ENCODE measurements at regions not wholly inside any gene's neighbourhood (a gene's known extent, or its start where the extent isn't known, plus 50 kb on each side); places are given as distances from the start of the nearest gene placed in this dataset.
"Not testable (repeated sequence)": the region's sequence is repeated elsewhere in the genome, so short reads cannot be mapped to it uniquely, and the experiment has no call there.

DNA sequence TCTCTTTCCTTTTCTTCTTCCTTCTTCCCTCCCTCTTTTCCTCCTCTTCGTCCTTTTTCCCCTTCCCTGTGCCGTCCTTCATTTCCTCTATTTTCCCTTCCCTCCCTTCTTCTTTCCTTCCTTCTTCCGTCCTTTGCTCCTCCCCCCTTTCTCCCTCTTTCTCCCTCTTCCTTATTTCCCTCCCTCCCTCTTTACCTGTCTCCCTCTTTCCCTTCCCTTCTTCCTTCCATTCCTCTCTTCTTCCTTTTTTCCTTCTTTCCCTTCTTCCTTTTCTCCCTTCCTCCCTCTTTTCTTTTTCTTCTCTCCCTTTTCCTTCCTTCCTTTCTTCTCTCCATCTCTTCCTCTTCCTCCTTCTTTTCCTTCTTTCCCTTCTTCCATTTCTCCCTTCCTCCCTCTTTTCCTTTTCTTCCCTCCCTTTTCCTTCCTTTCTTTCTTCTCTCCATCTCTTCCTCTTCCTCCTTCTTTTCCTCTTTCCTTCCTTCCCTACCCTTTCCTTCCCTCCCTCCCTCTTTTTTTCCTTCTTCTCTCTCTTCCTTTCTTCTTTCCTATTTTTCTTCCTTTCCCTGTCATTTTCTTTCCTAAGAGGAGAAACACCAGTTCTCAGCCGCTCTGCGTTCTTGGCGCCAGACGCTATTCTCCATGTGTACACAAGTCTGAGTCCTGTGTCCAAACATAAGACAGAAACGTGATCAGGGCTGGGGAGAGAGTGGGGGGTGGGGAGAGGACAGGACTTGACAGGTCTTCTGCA is 597.1 kb downstream of the MID1IP1 start:
- no peak for DNase-seq

DNA sequence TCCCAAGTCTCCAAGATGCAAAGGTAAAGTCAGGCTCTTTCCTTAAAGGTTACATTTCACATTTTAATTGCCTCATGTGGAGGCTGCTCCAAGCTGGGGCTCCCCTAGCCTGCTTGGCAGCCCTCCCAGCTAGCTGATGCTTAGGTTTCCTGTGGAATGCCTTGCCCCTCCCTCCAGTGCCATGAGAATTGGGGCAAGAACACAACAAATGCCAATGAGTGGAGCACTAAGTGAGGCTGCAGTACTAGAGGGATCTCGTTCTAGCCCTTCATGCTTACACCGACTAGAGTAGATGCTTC is 597.7 kb downstream of the MID1IP1 start:
- peak in 7 of 51 donors; percentile 0 to 3 (median 1) for DNase-seq

DNA sequence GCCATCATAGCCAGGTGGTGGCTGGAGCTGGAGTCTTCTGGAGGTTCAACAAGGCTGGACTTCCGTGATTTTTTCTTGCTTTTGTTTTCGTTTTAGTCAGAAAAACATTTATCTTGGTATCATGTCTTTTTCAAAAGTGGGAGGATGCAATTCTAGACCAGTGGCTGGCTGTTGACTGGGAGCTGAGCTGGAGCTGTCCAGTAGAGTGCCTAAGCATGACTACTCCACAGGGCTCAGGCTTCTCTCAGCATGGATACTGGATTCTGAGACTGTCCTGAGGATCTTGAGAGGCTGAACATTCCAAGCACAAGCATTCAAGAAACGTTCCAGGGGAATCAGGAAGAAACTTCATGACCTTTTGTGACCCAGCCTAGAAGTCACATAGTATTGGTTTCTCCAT is 598.1 kb downstream of the MID1IP1 start:
- no peak for DNase-seq

DNA sequence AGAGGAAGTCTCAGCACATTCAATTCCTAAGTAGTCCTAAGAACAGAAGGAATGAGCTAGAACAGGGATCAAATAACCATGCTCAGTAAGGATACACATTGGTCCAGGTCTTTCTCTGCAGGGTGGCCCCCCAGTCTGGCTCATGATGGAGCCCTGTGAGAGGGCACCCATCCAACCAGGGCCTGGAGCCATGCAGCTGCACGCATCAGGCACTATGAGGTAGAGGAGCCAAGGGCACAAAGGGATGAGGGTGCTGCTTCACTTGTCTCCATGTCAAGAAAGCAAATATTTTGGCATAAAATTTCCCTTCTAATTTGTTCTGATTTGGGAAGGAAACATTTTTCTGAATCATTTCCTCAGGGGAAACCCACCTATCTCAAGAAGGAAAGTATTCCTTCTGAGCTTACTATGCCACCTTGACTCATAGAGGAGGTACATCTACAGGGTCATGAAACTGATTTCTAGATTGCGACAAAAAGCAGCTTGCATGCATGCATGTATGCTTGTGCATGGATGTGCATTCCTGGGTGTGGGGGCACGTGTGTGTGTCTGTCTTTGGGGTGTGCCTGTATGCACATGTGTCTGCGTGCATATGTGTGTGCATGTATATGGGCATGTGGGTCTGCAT is 600.3 kb downstream of the MID1IP1 start:
- no peak for DNase-seq

DNA sequence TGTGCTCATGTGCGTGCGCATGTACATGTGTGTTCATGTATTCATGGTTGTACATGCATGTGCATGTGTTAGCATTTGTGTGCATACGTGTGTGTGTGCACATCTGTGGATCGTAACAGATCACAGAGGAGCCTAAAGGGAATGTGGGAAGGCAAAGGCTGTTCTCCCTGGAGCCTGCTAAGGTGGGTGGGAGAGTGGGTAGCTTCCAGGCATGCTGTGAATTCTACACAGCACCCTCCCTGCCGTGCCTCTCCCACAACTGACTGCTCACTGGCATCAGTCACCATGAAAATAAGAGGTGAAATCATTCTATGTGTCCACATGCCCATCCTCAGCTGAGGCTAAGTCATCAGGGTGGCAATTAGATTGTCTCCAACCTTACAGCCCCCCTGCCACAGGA is 600.9 kb downstream of the MID1IP1 start:
- no peak for DNase-seq

DNA sequence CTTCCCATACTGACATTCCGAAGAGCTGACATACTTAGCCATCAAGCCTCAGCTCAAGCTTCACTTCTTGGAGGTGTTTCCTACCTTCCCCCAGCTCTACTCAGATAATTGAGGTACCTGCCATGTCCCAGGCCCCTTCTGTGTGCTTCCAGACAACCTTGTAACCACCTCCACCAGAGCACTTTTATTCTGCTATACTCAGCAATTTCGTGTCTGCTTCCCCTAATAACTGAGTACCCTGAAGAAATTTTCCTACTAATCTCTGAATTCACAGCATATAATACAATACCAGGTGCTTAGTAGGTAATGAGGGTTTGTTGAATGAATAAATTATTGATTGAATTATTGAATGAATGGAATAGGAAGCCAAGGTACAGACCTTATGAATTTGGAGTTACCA is 605.5 kb downstream of the MID1IP1 start:
- no peak for DNase-seq

DNA sequence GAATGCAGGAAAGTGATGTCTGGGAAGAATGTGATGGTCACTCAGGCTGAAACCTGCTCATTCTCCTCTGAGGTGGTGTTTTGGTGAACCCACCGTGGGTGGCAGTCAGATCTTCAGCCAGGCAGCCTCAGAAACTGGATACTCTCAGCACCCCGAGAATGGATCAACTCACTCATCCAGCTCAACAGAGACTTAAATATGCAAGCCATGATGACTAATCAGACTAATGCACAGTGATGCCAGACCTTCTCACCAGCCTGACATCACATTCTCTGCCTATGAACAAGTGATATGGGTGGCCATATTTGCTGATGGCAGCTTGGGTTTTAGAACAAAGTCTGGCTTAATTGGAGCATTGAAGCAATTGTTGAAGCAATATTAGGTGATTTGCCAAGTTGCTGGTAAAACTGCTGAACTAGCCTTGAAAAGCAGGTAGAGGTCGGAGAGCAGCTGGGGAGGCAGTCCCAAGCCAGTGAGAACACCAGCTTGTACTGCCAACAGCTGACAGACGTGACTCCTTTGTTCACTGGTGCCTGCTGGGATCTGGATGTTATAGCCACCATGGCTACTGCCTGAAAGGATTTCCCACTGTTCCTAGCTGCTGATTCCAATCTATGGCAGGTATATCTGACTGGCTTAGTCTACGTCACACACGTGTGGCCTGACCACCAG is 608.1 kb downstream of the MID1IP1 start:
- DNase-seq = no peak

DNA sequence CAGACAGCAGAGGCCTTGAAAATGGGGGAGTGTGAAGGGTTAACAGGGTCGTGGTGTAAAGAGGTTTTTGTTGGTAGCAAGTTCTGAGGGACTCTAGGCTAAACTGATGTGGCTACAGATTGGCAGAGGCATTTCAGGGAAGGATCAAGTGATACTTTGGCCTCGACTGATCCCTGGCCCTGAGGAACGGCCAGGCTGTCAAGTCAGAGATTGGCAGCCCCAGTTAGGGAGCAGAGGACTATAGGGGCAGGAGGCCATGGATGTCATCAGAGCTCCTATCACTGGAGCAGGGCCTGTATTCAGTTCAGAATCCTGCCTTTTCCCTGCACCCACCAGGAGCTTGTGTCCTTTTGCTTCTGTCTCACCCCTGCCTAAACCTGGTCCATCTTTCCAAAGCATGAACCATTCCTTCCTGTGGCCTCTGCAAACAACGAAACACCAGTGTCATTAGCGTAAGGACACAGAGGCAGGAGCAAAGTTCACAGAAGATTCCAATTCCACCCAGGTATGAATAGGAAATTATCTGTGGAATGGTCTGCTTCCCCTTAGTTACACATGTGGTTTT is 613.1 kb downstream of the MID1IP1 start:
- no peak for DNase-seq

DNA sequence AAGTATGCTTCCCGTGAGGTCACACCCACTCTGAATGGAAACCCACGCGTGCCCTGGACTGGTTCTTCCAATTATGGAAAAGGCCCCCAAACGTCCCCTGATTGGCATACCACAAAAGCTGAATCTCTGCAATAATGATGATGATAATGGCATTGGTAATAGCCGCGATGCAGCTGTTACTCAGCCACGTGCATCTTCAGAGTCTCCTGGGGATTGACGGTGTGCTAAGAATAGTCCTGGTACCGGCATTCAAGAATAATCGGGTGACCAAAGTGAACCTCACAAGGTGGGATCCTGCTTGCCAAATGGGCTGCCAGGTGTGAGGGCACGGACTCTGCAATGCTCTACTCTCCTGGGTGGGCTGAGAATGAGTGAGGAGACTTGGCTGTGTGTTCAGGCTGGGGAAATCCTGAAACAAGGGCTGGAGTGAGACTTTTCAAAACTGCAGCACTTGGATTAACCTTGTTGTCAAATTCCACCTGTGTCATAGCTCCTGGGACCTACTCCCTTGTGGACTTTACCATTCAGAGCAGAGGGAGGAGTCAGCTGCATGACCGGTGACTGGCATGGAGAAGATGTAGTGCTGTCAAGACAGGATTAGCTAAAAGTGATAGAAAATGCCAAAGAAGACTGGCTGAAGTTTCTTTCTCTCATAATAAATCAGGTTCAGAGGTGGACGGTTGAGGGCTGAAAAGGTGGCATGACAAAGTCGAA is 615.4 kb downstream of the MID1IP1 start:
- no peak for DNase-seq

DNA sequence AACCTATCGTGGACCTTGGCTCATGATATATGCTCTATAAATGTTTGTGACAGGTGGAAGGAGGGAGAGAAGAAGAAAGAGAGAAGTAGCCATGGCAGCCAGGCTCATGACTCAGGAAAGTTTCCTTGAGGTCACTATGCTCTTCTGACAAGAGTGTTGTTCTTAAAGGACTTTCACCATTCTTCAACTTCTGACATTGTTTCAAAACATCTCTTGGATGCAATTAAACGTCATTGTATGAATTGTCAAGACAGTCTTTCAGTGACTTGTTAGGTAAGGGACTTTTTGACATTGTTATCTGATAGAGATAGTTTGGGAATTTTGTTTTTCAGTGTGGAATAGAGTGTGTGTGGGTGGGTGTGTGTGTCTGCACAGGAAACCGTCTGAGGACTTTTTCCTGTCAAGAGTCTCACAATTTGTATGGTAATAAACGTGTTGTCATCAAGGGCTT is 617.0 kb downstream of the MID1IP1 start:
- DNase-seq = no peak

DNA sequence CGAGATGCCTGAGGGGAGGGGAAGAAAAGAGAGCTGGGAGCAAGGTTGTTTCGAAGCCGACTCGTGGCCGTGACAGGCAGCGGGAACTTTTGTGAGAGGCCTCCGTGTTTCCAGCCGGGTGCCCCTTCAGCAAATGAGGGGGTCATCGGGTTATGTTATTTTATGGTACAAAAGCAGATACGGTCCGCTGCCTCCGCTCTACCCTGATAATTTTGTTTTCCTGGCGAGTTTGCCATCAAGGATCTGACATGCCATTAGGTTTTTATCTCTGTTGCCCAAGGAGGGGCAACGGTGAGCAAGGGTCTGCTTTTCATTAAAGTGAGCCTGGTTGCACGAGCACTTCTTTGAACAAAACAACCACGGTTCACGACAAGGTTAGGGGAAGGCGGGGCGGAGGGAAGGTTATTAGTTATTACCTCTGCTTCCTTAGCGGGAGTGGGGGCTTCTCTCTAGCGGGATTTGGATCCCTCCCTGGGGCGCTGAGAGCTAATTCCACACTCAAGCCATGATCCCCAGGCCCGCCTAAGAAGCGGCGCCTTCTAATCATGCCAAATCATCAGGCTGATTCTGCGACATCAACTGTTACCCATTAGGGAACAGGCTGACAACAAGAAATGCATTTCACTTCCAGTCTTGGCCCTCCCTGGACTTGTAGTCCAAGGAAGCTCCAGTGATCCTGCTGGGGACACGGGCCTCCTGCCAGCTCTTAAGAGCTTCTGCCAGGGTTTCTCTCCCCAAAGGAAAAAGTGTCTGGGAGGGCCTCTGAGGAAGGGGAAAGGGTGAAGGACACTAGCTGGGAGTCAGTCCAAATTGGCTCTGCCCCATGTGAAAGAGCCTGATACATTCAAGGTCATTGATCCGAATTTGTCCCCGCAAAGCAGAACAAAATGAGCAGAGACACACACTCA is 617.7 kb downstream of the MID1IP1 start:
- DNase-seq = peak in 10 of 51 donors; percentile 0 to 10 (median 6)

DNA sequence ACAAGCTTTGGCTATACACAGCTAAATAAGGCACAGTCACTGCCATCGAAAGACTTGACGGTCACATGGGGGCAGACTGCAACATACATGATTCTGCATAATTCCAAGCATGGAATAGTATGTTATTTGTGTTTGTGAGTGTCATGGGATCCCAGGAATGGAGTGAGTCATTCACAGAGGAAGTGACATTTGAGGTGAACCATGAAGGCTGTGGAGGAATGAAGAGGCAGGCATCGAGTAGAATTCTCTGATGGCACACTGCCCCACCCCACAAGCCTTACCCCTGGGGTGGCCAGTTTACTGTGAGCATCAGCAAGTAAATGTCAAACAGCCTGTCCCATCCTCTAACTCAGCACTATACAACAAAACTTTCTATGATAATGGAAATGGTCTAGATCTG is 619.7 kb downstream of the MID1IP1 start:
- DNase-seq = no peak

DNA sequence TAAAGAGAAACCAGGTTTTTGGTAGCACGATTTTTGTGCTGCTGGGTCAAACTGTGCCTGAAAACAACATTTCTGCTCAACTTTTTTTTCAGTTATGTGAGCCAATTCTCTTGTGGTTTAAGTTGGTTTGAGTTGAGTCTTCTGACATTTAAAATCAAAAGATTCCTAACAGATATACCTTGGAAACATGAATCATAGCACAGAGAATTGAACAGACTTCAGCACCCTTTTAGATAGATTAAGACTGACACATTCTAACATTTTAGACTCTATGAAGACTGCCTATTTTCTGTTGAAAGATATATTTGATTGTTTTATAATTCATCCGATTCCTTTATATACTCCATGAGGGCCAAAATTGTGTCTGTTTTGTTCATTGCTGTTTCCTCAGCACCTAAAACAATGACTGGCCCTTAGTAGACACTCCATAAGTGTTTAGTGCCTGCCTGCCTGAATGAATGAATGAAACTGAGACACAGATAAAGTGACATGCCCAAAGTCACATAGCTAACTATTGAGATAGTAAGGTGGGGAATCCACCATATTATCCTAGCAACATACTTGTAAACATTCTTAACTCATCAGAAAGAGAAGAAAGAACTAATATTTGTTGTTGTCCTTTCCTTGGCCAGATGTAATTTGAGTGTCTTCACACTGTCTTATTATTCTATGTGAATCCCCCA is 624.0 kb downstream of the MID1IP1 start:
- no peak for DNase-seq

DNA sequence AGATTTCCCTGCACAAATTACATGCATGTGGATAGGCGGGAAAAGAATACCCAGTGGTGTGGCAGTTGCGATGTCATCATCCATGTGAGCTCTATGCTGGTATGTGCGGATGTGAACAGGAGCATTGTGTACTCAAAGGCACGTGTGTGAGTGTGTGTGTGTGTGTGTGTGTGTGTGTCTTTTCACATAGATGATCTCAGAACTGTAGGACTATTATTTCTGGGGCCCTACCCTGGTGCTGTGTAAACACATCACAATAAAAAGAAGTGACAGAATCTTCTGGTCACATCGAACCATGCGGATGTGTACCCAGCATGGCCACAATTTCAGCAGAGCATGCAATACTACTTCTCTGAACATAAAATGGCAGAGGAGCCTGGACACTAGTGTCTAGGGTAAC is 624.8 kb downstream of the MID1IP1 start:
- DNase-seq = no peak

DNA sequence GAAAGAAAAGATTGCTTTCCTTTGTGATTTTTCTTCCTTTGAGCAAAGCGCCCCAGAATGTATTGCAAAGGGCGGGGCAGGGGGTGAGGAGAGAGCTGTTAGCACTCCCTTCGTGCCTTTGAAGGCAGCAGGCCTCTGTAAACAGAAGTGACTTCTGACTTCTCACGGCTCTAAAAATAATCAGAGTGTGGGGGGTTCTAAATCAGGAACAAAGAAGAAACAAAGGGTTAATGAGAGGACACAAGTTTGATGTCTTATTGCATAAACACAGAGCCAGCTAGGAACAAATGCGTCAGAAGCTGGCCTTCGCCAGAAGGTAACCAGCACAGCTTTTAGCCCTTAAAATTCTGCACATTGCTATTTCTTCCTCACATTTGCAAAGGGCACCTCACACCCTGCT is 626.2 kb downstream of the MID1IP1 start:
- DNase-seq = no peak

DNA sequence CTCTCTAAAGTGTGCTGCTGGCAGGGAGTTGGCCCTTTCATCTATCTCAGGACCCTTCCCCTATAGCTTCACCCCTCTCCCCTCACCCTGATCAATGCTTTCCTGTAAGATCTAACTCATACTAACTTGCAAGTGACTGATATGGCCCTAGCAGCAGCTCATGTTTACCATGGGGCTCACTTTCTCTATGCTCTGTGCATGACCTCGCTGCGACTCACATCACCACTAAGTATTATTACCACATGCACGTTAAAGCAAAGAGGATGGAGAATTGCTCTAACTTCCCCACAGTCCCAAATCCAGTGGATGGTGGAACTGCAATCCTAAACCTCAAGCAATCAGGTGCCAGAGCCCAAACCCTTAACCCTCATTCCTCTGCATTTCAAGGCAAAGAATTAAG is 626.6 kb downstream of the MID1IP1 start:
- no peak for DNase-seq

DNA sequence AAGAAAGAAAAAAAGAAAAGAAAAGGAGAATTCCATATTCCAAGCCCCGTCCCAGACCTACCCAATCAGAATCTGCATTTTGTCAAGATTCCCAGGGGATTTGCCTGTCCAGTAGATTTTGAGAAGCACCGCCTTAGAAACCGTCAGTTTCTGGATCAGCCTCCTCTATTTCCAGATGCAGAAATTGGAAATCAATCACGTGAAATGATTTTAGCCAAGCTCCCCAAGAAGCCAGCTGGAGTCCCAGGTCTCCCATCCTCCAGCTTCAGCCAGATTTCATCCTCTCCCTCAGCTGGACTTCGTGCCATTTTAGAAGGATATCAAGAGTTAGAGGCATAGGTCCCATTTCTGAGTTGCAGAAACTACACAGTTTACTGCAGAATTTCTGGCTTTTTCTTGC is 629.3 kb downstream of the MID1IP1 start:
- DNase-seq = no peak

DNA sequence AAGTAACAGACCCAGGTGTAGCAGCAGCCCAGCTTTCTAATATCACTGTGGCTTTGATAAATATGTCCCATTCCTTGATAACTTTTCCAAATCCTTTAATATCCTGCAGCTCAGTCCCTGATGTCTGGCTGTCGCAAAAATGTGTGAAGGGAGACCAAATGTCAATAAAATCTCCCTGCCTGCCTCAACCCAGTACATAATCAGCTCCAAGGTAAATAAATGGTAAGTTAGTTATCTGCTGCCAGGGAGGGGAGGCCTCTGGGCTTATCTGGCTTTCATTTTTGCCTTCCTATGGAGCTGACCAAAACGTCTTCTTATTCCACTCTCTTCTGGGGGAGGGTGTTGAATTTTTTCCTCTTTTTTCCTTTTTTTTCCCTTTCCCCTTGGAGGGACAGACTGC is 630.6 kb downstream of the MID1IP1 start:
- no peak for DNase-seq

DNA sequence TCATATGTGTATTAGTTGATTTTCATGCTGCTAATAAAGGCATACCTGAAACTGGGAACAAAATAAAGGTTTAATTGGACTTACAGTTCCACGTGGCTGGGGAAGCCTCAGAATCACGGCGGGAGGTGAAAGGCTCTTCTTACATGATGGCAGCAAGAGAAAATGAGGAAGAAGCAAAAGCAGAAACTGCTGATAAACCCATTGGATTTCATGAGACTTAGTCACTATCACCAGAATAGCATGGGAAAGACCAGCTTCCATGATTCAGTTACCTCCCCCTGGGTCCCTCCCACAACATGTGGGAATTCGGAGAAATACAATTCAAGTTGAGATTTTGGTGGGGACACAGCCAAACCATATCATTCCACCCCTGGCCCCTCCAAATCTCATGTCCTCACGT is 633.4 kb downstream of the MID1IP1 start:
- DNase-seq = not testable (repeated sequence)

DNA sequence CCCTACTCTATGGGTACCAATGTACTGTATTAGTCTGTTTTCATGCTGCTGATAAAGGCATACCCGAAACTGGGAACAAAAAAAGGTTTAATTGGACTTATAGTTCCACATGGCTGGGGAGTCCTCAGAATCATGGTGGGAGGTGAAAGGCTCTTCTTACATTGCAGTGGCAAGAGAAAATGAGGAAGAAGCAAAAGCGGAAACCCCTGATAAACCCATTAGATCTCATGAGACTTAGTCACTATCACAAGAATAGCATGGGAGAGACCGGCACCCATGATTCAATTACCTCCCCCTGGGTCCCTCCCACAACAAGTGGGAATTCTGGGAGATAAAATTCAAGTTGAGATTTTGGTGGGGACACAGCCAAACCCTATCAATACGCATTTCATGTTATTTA is 635.3 kb downstream of the MID1IP1 start:
- not testable (repeated sequence) for DNase-seq
